HCT116 (cell line): ENCODE measurements at regions not wholly inside any gene's neighbourhood (a gene's known extent, or its start where the extent isn't known, plus 50 kb on each side); places are given as distances from the start of the nearest gene placed in this dataset.

Experiments used
- ATAC-seq: fragments of 200-7000 bp; cut with Tn5 transposase; 2 replicates; pipeline ENCODE4 v1.9.1; 2020; ENCODE audit warnings: mild to moderate bottlenecking, moderate library complexity
- BruUV-seq: library from RNA; stranded (reverse); fragments of 400-500 nt; replicated peaks from 2 replicates; lab custom pipeline; 2021; lab: Mats Ljungman, UMichigan
- CTCF ChIA-PET: fragments of 300-600 bp; sonication (Branson Sonifier 250); formaldehyde crosslinking; loops from one replicate; lab custom pipeline; 2021; ENCODE audit warnings: antibody characterized with exemption; lab: Charles Lee
- POLR2A ChIA-PET: fragments of 300-600, 350-600 bp; sonication (Branson Sonifier 250); formaldehyde crosslinking; loops from one replicate; lab custom pipeline; 2021; ENCODE audit warnings: antibody characterized with exemption; lab: Charles Lee
- RAD21 ChIA-PET, 2 experiments: fragments of 300-600 bp; sonication (Branson Sonifier 250); formaldehyde crosslinking; loops; one replicate each; lab custom pipeline; 2023; ENCODE audit warnings: low total read pairs in 2 of 2; ENCODE audit not compliant: uncharacterized antibody in 2 of 2, unreplicated experiment in 2 of 2, low non-redundant PET in 1 of 2; lab: Charles Lee
- DNase-seq: peaks from one replicate; pipeline ENCODE4 v3.0.0-alpha.2; 2010; ENCODE audit warnings: low read depth, low spot score
- H2AFZ ChIP-seq: fragments of 200-600 bp; shearing (Covaris generic), sonication (generic); 2 replicates; pipeline ENCODE4 v1.6.1; 2017; ENCODE audit warnings: low read depth, mixed run types, mixed read lengths, antibody characterized with exemption, low read length; ENCODE audit not compliant: poor library complexity, severe bottlenecking
- H3K27ac ChIP-seq: 2 replicates; pipeline ENCODE4 v1.5.1; 2012; ENCODE audit warnings: low read depth, low read length
- H3K27me3 ChIP-seq: fragments of 200-600 bp; sonication (generic); 2 replicates; pipeline ENCODE4 v1.6.1; 2016; ENCODE audit warnings: mixed run types, low read length, mixed read lengths; ENCODE audit not compliant: insufficient read depth
- H3K36me3 ChIP-seq, 2 experiments: fragments of 200-500 bp in 1 of 2; fragments of 200-600 bp in 1 of 2; sonication (Bioruptor generic) in 1 of 2; sonication (generic) in 1 of 2; 2 replicates each; pipeline versions ENCODE4 v1.5.1 to v1.6.1; 2014 to 2016; ENCODE audit warnings: low read length in 2 of 2, inconsistent platforms in 1 of 2, mixed read lengths in 1 of 2, mixed run types in 1 of 2; ENCODE audit not compliant: insufficient read depth in 2 of 2, control insufficient read depth in 1 of 2
- H3K4me1 ChIP-seq, 2 experiments: fragments of 200-600 bp in 1 of 2; sonication (generic) in 1 of 2; 2 replicates each; pipeline versions ENCODE4 v1.5.1 to v1.6.1; 2012 to 2017; ENCODE audit warnings: low read length in 2 of 2, inconsistent platforms in 1 of 2, mild to moderate bottlenecking in 1 of 2, mixed read lengths in 1 of 2, mixed run types in 1 of 2, moderate library complexity in 1 of 2; ENCODE audit not compliant: insufficient read depth in 2 of 2, control insufficient read depth in 1 of 2
- H3K4me2 ChIP-seq: fragments of 200-600 bp; sonication (generic); 2 replicates; pipeline ENCODE4 v1.6.1; 2017; ENCODE audit warnings: mixed run types, low read length, mixed read lengths
- H3K4me3 ChIP-seq, 2 experiments: fragments of 200-600 bp in 1 of 2; sonication (generic) in 1 of 2; replicated peaks in 1 of 2; 2 replicates each; pipeline ENCODE4 v1.5.1; 2011 to 2016; ENCODE audit warnings: low read length in 2 of 2, control low read depth in 1 of 2, low read depth in 1 of 2, mild to moderate bottlenecking in 1 of 2, mixed read lengths in 1 of 2, mixed run types in 1 of 2
- H3K79me2 ChIP-seq: fragments of 200-600 bp; sonication (generic); 2 replicates; pipeline ENCODE4 v1.6.1; 2017; ENCODE audit warnings: mild to moderate bottlenecking, mixed run types, low read length, moderate library complexity, mixed read lengths; ENCODE audit not compliant: insufficient read depth
- H3K9ac ChIP-seq: fragments of 200-600 bp; sonication (generic); 2 replicates; pipeline ENCODE4 v1.6.1; 2016; ENCODE audit warnings: low read length, mixed read lengths
- H3K9me2 ChIP-seq: fragments of 200-600 bp; sonication (generic), shearing (Covaris generic); 2 replicates; pipeline ENCODE4 v1.6.1; 2017; ENCODE audit warnings: mixed run types, mild to moderate bottlenecking, moderate library complexity; ENCODE audit not compliant: insufficient read depth
- H3K9me3 ChIP-seq, 2 experiments: fragments of 200-500 bp in 1 of 2; fragments of 200-600 bp in 1 of 2; sonication (Bioruptor generic) in 1 of 2; sonication (generic) in 1 of 2; 2 replicates each; pipeline ENCODE4 v1.6.1; 2014 to 2017; ENCODE audit warnings: low read length in 2 of 2, mixed read lengths in 2 of 2, inconsistent platforms in 1 of 2, low read depth in 1 of 2, mild to moderate bottlenecking in 1 of 2, mixed run types in 1 of 2, moderate library complexity in 1 of 2; ENCODE audit not compliant: control insufficient read depth in 1 of 2, insufficient read depth in 1 of 2
- H4K20me1 ChIP-seq: fragments of 200-600 bp; sonication (generic), shearing (Covaris generic); 2 replicates; pipeline ENCODE4 v1.6.1; 2017; ENCODE audit warnings: mixed run types, mild to moderate bottlenecking, moderate library complexity; ENCODE audit not compliant: insufficient read depth
- CBX3 ChIP-seq: IDR thresholded peaks from 2 replicates; pipeline ENCODE4 v1.6.1; 2012; ENCODE audit warnings: low read depth
- CEBPB ChIP-seq: IDR thresholded peaks from 2 replicates; pipeline ENCODE4 v1.6.1; 2012; ENCODE audit warnings: low read depth
- ELF1 ChIP-seq: IDR thresholded peaks from 2 replicates; pipeline ENCODE4 v1.6.1; 2012; ENCODE audit warnings: low read depth, borderline replicate concordance
- EZH2 ChIP-seq: fragments of 200-600 bp; sonication (generic); IDR thresholded peaks from 2 replicates; pipeline ENCODE4 v1.6.1; 2017; ENCODE audit warnings: antibody characterized with exemption, mixed run types
- EZH2phosphoT487 ChIP-seq: fragments of 200-600 bp; IDR thresholded peaks from 2 replicates; pipeline ENCODE4 v1.6.1; 2018; ENCODE audit warnings: antibody characterized with exemption, borderline replicate concordance
- FOSL1 ChIP-seq: IDR thresholded peaks from 2 replicates; pipeline ENCODE4 v1.6.1; 2012; ENCODE audit warnings: low read depth
- POLR2A ChIP-seq: IDR thresholded peaks from 2 replicates; pipeline ENCODE4 v1.7.0; 2011; ENCODE audit warnings: borderline replicate concordance; ENCODE audit not compliant: insufficient read depth, insufficient read length; ENCODE audit errors: extremely low read depth
- POLR2AphosphoS5 ChIP-seq: IDR thresholded peaks from 2 replicates; pipeline ENCODE4 v1.6.1; 2011; ENCODE audit warnings: mild to moderate bottlenecking, low read depth, low read length, moderate library complexity
- SIN3A ChIP-seq: IDR thresholded peaks from 2 replicates; pipeline ENCODE4 v1.6.1; 2012; ENCODE audit warnings: low read depth
- SRF ChIP-seq: IDR thresholded peaks from 2 replicates; pipeline ENCODE4 v1.6.1; 2012; ENCODE audit warnings: low read depth
- TCF7L2 ChIP-seq: IDR thresholded peaks from 2 replicates; pipeline ENCODE4 v1.7.0; 2011; ENCODE audit warnings: borderline replicate concordance, inconsistent platforms; ENCODE audit not compliant: insufficient read depth, insufficient read length; ENCODE audit errors: extremely low read depth
- ZFX ChIP-seq: fragments of 450-650 bp; IDR thresholded peaks from 2 replicates; pipeline ENCODE4 v1.6.1; 2017
- intact Hi-C: fragments of 100-400 bp; cut with micrococcal nuclease; formaldehyde crosslinking; loops from 2 replicates; pipeline ENCODE4 v1.10.0; 2022
- TF ChIP-seq, protein P1 (sequence below), 3 experiments: fragments of 200-600 bp in 1 of 3; sonication (generic) in 1 of 3; IDR thresholded peaks in 2 of 3; conservative IDR thresholded peaks in 1 of 3; 2 replicates each; pipeline ENCODE4 v1.5.1; 2012 to 2017; ENCODE audit warnings: low read depth in 2 of 3, low read length in 2 of 3, antibody characterized with exemption in 1 of 3, borderline replicate concordance in 1 of 3, control low read depth in 1 of 3, mild to moderate bottlenecking in 1 of 3, mixed read lengths in 1 of 3, mixed run types in 1 of 3, moderate library complexity in 1 of 3; ENCODE audit not compliant: insufficient read depth in 1 of 3
- TF ChIP-seq, protein P2 (sequence below): IDR thresholded peaks from 2 replicates; pipeline ENCODE4 v1.6.1; 2012
- TF ChIP-seq, protein P3 (sequence below): IDR thresholded peaks from 2 replicates; pipeline ENCODE4 v1.6.1; 2012; ENCODE audit warnings: low read depth
- TF ChIP-seq, protein P4 (sequence below): IDR thresholded peaks from 2 replicates; pipeline ENCODE4 v1.6.1; 2012

DNA sequence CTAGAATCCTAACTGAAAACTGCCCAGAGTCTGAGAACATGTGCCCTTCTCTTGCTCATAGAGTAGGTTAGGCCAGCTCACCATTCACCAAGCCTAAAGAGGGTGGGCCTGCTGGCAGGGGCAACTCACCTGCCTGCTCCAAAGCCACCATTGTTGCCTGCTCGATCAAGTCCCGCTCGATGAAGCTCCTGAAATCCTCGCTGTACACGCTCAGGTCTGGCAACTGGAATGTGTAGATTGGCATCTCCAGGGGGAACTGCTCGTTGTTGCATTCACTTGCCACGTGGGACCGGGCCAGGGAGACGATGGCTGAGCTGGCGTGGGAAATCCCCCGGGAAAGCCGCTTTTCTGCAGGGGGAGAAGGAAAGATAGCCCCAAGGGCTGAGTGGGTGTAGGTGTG, 232.2 kb downstream of the KLF13 start:
- no peaks in the 10 kb centered on the region for H3K27me3 ChIP-seq
- no TSS peak for BruUV-seq
- intact Hi-C loops, result no loop called here
- no peak overlapping the region for H2AFZ ChIP-seq
- no peak overlapping the region for H3K4me3 ChIP-seq
- H4K20me1 ChIP-seq, result no peaks in the 10 kb centered on the region
- no peak overlapping the region for H3K27ac ChIP-seq
- no peak overlapping the region for H3K9ac ChIP-seq
- ChIA-PET RAD21 (no interaction called here), CTCF (no interaction called here), POLR2A (no interaction called here)
- H3K4me2 ChIP-seq, result no peak overlapping the region
- H3K4me1 ChIP-seq, result no peaks in the 10 kb centered on the region
- H3K79me2 ChIP-seq, result no peaks in the 10 kb centered on the region
- no peak for DNase-seq
- TF ChIP-seq TCF7L2 (no peak), FOSL1 (no peak), CEBPB (no peak), SIN3A (no peak), EZH2phosphoT487 (no peak), ZFX (no peak), POLR2A (no peak), CBX3 (no peak), EZH2 (no peak), SRF (no peak), POLR2AphosphoS5 (no peak), ELF1 (no peak)
- TF ChIP-seq, protein P1, sequence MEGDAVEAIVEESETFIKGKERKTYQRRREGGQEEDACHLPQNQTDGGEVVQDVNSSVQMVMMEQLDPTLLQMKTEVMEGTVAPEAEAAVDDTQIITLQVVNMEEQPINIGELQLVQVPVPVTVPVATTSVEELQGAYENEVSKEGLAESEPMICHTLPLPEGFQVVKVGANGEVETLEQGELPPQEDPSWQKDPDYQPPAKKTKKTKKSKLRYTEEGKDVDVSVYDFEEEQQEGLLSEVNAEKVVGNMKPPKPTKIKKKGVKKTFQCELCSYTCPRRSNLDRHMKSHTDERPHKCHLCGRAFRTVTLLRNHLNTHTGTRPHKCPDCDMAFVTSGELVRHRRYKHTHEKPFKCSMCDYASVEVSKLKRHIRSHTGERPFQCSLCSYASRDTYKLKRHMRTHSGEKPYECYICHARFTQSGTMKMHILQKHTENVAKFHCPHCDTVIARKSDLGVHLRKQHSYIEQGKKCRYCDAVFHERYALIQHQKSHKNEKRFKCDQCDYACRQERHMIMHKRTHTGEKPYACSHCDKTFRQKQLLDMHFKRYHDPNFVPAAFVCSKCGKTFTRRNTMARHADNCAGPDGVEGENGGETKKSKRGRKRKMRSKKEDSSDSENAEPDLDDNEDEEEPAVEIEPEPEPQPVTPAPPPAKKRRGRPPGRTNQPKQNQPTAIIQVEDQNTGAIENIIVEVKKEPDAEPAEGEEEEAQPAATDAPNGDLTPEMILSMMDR (IDR thresholded peaks at IDR 0.05 in 2 of 3, conservative IDR thresholded peaks at IDR 0.05 in 1 of 3; ENCODE audit: borderline replicate concordance in 1 of 3, insufficient read depth in 1 of 3, low read depth in 2 of 3, low read length in 2 of 3), result no peak
- TF ChIP-seq, protein P2, sequence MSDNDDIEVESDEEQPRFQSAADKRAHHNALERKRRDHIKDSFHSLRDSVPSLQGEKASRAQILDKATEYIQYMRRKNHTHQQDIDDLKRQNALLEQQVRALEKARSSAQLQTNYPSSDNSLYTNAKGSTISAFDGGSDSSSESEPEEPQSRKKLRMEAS, result no peak
- TF ChIP-seq, protein P3, sequence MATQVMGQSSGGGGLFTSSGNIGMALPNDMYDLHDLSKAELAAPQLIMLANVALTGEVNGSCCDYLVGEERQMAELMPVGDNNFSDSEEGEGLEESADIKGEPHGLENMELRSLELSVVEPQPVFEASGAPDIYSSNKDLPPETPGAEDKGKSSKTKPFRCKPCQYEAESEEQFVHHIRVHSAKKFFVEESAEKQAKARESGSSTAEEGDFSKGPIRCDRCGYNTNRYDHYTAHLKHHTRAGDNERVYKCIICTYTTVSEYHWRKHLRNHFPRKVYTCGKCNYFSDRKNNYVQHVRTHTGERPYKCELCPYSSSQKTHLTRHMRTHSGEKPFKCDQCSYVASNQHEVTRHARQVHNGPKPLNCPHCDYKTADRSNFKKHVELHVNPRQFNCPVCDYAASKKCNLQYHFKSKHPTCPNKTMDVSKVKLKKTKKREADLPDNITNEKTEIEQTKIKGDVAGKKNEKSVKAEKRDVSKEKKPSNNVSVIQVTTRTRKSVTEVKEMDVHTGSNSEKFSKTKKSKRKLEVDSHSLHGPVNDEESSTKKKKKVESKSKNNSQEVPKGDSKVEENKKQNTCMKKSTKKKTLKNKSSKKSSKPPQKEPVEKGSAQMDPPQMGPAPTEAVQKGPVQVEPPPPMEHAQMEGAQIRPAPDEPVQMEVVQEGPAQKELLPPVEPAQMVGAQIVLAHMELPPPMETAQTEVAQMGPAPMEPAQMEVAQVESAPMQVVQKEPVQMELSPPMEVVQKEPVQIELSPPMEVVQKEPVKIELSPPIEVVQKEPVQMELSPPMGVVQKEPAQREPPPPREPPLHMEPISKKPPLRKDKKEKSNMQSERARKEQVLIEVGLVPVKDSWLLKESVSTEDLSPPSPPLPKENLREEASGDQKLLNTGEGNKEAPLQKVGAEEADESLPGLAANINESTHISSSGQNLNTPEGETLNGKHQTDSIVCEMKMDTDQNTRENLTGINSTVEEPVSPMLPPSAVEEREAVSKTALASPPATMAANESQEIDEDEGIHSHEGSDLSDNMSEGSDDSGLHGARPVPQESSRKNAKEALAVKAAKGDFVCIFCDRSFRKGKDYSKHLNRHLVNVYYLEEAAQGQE, result no peak
- TF ChIP-seq, protein P4, sequence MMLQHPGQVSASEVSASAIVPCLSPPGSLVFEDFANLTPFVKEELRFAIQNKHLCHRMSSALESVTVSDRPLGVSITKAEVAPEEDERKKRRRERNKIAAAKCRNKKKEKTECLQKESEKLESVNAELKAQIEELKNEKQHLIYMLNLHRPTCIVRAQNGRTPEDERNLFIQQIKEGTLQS, result no peak
- H3K9me3 ChIP-seq, result no peaks in the 10 kb centered on the region
- no peaks in the 10 kb centered on the region for H3K9me2 ChIP-seq
- no peak for ATAC-seq
- H3K36me3 ChIP-seq, result no peaks in the 10 kb centered on the region
